Ascending aorta (tissue), 2 donors: ENCODE measurements at regions not wholly inside any gene's neighbourhood (a gene's known extent, or its start where the extent isn't known, plus 50 kb on each side); places are given as distances from the start of the nearest gene placed in this dataset.
"Not testable (repeated sequence)": the region's sequence is repeated elsewhere in the genome, so short reads cannot be mapped to it uniquely, and the experiment has no call there.

Source experiments
- DNase-seq, 2 donors: peaks; one replicate each; pipeline ENCODE4 v3.0.0-alpha.2; 2019; ENCODE audit warnings: low spot score in 2 of 2
- H3K27ac ChIP-seq, 2 donors: fragments of 200-600 bp; sonication (generic); one replicate each; pipeline ENCODE4 v1.5.1; 2016 to 2017; ENCODE audit warnings: mild to moderate bottlenecking in 1 of 2
- H3K27me3 ChIP-seq: fragments of 200-600 bp; sonication (generic); one replicate; pipeline ENCODE4 v1.5.1; 2017
- H3K36me3 ChIP-seq, 2 donors: fragments of 200-600 bp; sonication (generic); one replicate each; pipeline ENCODE4 v1.5.1; 2016
- H3K4me1 ChIP-seq, 2 donors: fragments of 200-600 bp; sonication (generic); one replicate each; pipeline ENCODE4 v1.5.1; 2016 to 2017; ENCODE audit warnings: mild to moderate bottlenecking in 1 of 2
- H3K4me3 ChIP-seq, 2 donors: fragments of 200-600 bp; sonication (generic); one replicate each; pipeline ENCODE4 v1.5.1; 2016 to 2017; ENCODE audit warnings: mild to moderate bottlenecking in 1 of 2
- H3K9me3 ChIP-seq, 2 donors: fragments of 200-600 bp; sonication (generic); one replicate each; pipeline ENCODE4 v1.5.1; 2016
- CTCF ChIP-seq, 3 experiments: fragments of 200-600 bp in 2 of 3; fragments of 450-650 bp in 1 of 3; sonication (generic) in 2 of 3; IDR thresholded peaks; one replicate each; pipeline ENCODE4 v1.5.1; 2016 to 2019; ENCODE audit warnings: antibody characterized with exemption in 3 of 3, mild to moderate bottlenecking in 1 of 3, moderate library complexity in 1 of 3
- intact Hi-C: fragments of 100-400 bp; cut with DNase I; formaldehyde crosslinking; loops from one replicate; pipeline ENCODE4 v1.15.1; 2023

- Histone ChIP-seq H3K27ac (no peak overlapping the region), H3K9me3 (no peaks in the 10 kb centered on the region), H3K27me3 (no peaks in the 10 kb centered on the region), H3K4me1 (no peaks in the 10 kb centered on the region), H3K4me3 (no peak overlapping the region), H3K36me3 (no peaks in the 10 kb centered on the region)
- DNase-seq: no peak
- intact Hi-C loops: loop anchor here (5.0 kb wide), 1 partner anchor 140 kb away; no protein-coding TSS in a partner anchor
- TF ChIP-seq CTCF (IDR thresholded peaks at IDR 0.05): no peak
Observed at GRCh38 chr13:83077499-83077898, 804.8 kb downstream of the SLITRK1 start.

DNA sequence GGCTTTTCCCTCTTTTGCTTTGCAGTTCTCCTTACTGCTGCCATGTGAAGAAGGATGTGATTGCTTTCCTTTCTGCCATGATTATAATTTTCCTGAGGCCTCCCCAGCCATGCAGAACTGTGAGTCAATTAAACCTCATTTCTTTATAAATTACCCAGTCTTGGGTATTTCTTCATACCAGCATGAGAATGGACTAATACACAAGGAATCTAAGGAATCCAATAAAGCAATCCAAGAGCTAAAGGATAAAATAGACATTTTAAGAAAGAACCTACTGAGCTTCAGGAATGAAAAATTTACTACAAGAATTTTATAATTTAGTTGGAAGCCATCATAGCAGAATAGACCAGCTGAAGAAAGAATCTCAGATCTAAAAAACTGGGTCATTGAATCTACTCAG is 808.3 kb downstream of the SLITRK1 start:
- H3K27me3 ChIP-seq, H3K36me3 ChIP-seq, H3K4me1 ChIP-seq, H3K9me3 ChIP-seq, H3K4me3 ChIP-seq, intact Hi-C loops, DNase-seq: not testable (repeated sequence)
- peak overlapping the region; percentile 41 to 57 for H3K27ac ChIP-seq

GRCh38 chr13:83065108-83065507 is 817.2 kb downstream of the SLITRK1 start:
- intact Hi-C loops: loop anchor here (5.0 kb wide), 1 partner anchor 162 kb away; no protein-coding TSS in a partner anchor
- H3K27me3 ChIP-seq: no peaks in the 10 kb centered on the region
- H3K4me1 ChIP-seq: peaks cover 2 to 12% of the 10 kb centered on the region in 2 donors
- no peak for TF ChIP-seq CTCF (IDR thresholded peaks at IDR 0.05)
- DNase-seq: peak; percentile 29 to 90
- no peaks in the 10 kb centered on the region for H3K36me3 ChIP-seq
- no peak overlapping the region for H3K4me3 ChIP-seq
- no peaks in the 10 kb centered on the region for H3K9me3 ChIP-seq
- H3K27ac ChIP-seq: peak overlapping the region; percentile 54 to 56

GRCh38 chr13:83057119-83057518 is 825.2 kb downstream of the SLITRK1 start:
- Histone ChIP-seq H3K9me3 (no peaks in the 10 kb centered on the region), H3K4me3 (no peak overlapping the region), H3K4me1 (no peaks in the 10 kb centered on the region), H3K36me3 (no peaks in the 10 kb centered on the region), H3K27me3 (no peaks in the 10 kb centered on the region), H3K27ac (no peak overlapping the region)
- no peak for DNase-seq
- no peak for TF ChIP-seq CTCF (IDR thresholded peaks at IDR 0.05)
- intact Hi-C loops: no loop called here

DNA sequence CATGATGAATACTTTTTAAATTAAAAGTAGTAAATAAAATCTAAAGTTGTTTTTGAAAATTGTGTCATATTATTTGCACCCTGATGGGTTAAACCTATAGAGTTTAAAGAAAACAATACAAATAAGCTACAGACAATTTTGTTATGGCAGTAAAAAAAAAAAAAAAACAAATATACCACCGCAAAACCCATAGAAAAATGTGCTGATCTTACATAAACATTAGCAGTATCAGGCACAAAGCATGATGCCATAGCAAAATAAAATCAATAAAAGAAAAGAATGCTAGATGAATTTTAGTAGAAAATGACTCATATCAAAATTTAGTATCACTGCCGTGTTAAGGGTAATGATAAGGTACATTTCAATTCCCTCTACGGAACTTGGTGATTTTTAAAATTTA is 826.0 kb downstream of the SLITRK1 start:
- no peak for DNase-seq
- Histone ChIP-seq H3K4me3 (no peak overlapping the region), H3K9me3 (no peaks in the 10 kb centered on the region), H3K27me3 (no peaks in the 10 kb centered on the region), H3K36me3 (no peaks in the 10 kb centered on the region), H3K4me1 (no peaks in the 10 kb centered on the region), H3K27ac (no peak overlapping the region)
- intact Hi-C loops: no loop called here
- no peak for TF ChIP-seq CTCF (IDR thresholded peaks at IDR 0.05)

GRCh38 chr13:83048419-83048818 is 833.9 kb downstream of the SLITRK1 start:
- no peak for TF ChIP-seq CTCF (IDR thresholded peaks at IDR 0.05)
- no peak for DNase-seq
- Histone ChIP-seq H3K27ac (no peak overlapping the region), H3K27me3 (no peaks in the 10 kb centered on the region), H3K4me3 (no peak overlapping the region), H3K4me1 (no peaks in the 10 kb centered on the region), H3K36me3 (no peaks in the 10 kb centered on the region), H3K9me3 (no peaks in the 10 kb centered on the region)
- intact Hi-C loops: no loop called here
